Stimulated activated CD4-positive, alpha-beta T cell treated with anti-CD3 and anti-CD28 coated beads, Interleukin-4, amount 100 ng/mL, for 1 hour (primary cell): ENCODE measurements at regions not wholly inside any gene's neighbourhood (a gene's known extent, or its start where the extent isn't known, plus 50 kb on each side); places are given as distances from the start of the nearest gene placed in this dataset.

Source experiments
- DNase-seq: peaks from one replicate; pipeline ENCODE4 v3.0.0-alpha.2; 2020

GRCh38 chr7:35384761-35385700, 131.1 kb upstream of the TBX20 start:
- no peak for DNase-seq

GRCh38 chr7:35380739-35381224, 126.9 kb upstream of the TBX20 start:
- DNase-seq: no peak

DNA sequence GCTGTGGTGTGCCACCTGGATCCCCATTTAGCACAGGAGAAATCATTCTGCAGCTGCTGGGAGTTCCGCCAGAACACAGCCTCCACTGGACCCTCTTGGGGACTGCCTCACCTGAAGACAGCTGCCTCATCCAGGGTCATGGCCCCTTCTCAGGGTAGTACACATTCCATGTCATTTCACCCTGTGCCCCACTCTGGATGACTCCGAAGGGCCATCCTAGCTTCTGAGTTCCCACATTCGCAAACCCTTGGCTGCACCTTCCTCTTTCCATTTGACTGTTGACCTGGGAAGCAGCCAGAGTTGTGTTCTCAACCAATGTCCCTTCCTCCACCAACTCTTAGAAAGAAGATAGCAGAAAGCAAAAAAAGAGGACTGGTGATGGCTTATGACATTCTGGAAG, 125.6 kb upstream of the TBX20 start:
- DNase-seq: no peak

- DNase-seq: no peak
These were observed 121.6 kb upstream of the TBX20 start for GRCh38 chr7:35375516-35375915.

- no peak for DNase-seq
These were observed 121.0 kb upstream of the TBX20 start for GRCh38 chr7:35374858-35375257.

DNA sequence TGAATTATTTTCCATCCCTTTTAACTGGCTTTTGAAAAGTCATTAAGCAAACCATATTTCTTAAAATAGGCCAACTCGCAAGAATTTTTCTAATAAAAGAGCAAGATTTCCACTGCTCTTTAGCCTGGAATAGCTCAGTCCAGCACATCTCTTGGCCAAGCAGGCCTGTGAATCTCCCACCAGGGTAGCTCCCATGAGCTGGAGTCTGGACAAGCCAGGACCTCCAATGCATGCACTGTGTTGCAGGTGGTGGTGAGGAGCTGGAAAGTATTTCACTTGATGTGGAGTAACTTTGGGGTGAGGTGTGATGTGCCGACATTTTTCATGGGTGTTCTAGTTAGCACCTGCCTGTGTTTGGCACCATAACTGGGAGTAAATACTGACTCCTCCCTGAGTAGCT, 117.3 kb upstream of the TBX20 start:
- no peak for DNase-seq

GRCh38 chr7:35370687-35371086, 116.8 kb upstream of the TBX20 start:
- DNase-seq: no peak

- no peak for DNase-seq
These were observed 112.6 kb upstream of the TBX20 start for GRCh38 chr7:35366167-35367155.

DNA sequence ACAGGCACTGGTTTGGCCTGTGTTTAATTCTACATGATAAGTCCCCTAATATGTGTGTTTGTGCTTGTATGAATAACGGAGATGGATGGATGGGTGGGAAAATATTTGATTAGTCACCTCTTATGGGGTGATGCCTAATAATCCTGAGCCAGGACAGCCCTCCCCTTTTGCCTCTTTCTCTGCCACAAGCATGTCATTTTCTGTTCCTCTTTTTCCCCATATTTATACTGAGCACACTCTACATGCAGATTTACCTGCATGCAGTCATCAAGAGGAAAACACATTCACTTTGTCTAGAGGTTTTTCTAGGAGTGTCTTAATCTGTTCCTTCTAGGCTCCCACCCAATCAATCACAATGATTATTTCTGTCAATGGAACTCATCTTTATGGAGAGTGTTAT, 111.6 kb upstream of the TBX20 start:
- DNase-seq: no peak

GRCh38 chr7:35362341-35362740, 108.4 kb upstream of the TBX20 start:
- DNase-seq: no peak

DNA sequence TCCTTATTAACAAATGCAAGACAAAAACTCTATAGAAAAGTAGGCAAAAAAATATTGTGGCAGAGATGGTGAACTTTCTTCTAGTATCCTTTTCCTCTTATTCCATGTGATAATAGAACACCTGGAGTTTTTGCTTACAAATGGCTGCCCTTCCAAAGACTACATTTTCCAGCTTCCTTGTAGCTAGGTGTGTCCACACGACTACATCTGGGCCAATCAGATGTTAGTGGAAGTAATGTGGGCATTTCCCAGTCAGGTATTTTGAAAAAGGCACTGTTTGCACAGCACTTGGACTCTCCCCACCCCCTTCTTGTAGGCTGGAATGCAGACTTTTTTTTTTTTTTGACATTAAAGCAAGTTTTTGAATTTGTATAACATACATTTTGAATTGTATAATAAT, 105.5 kb upstream of the TBX20 start:
- DNase-seq: no peak

DNA sequence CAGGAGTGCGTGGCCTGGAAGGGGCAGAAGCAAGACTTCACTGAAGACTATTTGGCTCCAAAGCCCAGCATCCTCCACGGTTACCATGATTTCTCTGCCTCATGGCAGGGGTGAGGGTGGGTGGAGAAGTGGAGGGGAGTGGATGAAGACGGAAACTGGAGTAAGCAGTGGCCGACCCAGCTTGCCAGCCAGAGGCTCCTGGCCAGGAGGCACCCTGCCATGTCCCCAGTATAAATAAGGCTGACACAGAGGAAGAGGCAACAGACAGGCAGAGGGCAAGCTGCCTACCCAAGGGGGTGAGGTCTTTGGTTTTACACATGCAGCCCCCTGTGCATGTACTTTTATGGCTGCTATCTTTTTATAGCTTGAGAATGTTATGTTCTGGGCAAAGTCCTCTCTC, 102.6 kb upstream of the TBX20 start:
- no peak for DNase-seq

DNA sequence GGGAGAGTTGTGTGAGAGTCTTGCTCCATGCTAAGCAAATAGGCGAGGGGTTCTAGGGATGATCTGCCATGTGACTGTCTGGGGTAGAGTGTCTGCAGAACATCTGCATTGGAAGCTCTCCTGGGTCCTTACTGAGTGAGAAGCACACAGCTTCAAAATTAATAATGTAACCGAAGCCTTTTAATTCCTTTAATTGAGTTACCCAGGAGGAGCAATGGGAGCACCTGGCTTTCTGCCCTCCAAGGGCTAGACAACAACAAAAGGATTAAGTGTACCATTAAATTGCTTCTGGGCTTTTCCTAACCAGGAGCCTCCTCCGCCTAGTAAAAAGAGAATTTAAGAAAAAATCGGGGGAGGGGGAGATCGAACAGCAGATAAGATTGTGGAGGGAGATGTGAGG, 102.0 kb upstream of the TBX20 start:
- DNase-seq: no peak

GRCh38 chr7:35355199-35355598, 101.3 kb upstream of the TBX20 start:
- DNase-seq: no peak

GRCh38 chr7:35353481-35353880, 99.6 kb upstream of the TBX20 start:
- DNase-seq: no peak

GRCh38 chr7:35351466-35351865, 97.6 kb upstream of the TBX20 start:
- DNase-seq: no peak

DNA sequence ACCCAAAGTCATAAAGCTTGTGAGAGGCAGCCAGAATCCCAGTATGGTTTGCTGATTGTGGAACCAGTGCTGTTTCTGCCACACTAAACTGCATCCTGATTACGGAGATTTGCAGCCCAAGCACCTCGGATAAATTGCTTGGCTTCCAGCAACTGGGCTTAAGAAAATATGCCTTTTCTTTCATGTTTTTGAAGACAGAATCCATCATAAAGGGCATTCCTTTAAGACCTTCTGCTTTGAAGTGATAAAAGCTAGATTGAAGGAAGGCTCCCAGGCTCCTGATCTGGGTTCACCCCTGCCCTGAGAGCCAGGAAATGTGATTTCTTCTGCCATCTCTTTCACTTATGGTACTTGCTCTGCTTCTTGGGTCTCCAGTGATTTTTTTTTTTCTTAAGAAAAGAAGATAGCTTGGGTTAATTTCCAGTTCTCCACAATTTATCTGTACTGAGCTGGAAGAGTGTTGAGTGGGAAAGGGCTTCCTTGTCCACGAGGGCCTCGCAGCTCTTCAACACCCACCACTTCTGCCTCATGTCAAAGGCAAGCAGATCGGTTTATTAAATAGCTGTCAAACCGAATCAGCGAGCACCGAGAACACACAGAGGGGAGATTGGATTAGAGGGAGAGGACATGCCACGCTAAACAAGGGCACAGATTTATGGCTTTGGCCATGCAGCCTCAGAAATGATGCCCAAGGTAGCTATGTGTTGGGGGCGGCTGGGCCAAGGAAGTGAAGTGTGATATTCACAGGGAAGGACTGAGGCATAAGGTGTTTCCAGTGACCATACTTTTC, 94.9 kb upstream of the TBX20 start:
- no peak for DNase-seq

- DNase-seq: no peak
These were observed 88.9 kb upstream of the TBX20 start for GRCh38 chr7:35342786-35343185.

DNA sequence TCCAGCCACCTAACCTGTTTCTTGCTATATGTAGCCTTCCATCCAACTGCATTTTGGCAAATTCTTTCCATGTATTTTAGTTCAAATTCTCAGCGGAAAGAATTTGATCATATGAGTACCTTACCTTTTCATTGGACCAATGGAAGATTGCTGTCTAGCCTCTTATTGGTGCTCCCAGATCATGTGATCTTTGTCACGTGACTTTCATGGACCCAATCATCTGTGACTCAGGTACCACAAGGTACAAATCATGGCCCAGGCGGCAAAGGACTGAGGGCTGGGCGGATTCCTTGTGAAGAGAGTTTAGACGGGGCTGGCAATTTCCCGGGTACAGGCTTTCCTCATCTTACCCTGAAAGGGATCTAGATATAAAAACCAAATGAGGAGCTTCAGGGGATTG, 85.9 kb upstream of the TBX20 start:
- no peak for DNase-seq

DNA sequence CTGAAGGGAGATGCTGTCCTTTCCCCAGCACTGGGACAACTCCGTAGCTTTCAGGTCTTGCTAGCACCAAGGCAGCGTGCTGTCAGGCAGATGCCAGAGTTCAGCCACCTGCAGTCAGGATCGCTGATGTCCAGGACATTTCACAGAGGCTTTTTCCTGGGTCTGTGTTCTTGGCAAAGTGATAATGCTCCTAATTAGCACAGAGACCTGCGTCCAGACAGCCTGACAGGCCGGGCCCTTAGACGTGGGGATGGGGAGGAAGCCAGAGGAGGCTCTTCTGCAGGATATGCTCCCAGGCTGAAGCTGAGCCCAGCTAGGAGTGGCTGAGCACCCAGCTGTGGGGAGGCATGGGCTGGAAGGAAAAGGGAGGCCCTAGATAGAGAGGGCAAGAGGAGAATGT, 82.5 kb upstream of the TBX20 start:
- DNase-seq: no peak

DNA sequence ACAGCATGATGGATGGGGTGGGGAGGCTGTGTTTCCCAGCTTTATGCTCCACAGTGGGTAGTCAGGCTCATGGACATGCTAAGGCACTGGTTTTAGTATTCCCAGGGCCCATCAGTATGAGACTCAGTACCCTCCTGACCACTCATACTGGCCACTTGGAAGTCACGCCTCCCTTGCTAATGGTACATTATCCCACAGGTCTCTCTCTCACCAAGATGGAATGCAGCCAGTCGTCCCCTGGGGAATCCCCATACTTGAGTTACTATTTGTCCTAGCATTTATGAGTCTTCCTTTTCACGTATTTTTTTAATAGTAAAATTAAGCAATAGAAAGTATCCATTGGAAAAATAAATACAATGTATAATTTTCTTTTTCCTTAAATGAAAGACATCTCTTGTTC, 80.6 kb upstream of the TBX20 start:
- no peak for DNase-seq

DNA sequence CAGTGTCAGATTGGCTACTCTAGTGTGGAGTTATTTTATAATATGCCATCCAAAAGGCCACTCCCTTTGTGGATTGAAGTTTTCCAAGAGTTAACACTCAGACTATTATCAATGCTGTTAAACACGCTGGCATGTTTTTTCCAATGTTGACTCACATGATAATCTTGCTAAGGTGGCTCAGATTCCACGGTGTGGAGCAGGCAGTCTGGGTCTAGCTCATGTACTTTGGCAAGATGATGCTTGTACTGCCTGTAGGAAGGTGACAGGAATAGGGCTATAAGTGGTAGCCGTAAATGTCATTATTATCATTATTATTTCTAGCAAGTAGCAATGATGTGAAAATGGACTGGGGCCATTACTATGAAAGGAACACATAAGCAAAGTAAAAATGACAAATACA, 79.4 kb upstream of the TBX20 start:
- DNase-seq: no peak
